ENCODE measurements at regions not wholly inside any gene's neighbourhood (a gene's known extent, or its start where the extent isn't known, plus 50 kb on each side); places are given as distances from the start of the nearest gene placed in this dataset.
A peak's percentile ranks its signal among the peaks of the same experiment; 100 is the strongest.
"Not testable (repeated sequence)": the region's sequence is repeated elsewhere in the genome, so short reads cannot be mapped to it uniquely, and the experiment has no call there.

DNA sequence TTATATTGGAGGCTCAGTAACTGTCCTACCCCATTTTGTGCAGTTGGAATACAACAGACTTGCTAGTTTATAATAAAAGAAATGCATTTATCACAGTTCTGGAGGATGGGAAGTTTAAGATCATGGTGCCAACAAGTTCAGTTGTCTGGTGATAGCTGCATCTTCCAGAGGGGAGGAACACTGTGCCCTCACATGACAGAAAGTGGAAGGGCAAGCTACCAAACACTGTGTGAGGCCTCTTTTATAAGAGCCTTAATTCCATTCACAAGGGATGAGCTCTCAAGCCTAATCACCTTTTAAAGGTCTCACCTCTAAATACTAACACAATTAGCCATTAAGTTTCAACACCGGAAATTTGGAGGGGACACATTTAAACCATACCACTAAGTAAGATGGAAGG is 1073.9 kb downstream of the PLOD2 start:
- H3K36me3 ChIP-seq (ENCODE audit: control insufficient read depth in 3 of 3, insufficient read depth in 2 of 3, low read depth in 1 of 3, low read length in 3 of 3) = no peaks in the 10 kb centered on the region
- no peaks in the 10 kb centered on the region for H3K9me3 ChIP-seq (ENCODE audit: control insufficient read depth in 2 of 2, insufficient read depth in 1 of 2, low read depth in 1 of 2, low read length in 1 of 2)
- no peak overlapping the region for H3K27ac ChIP-seq (ENCODE audit: low read depth in 1 of 3, low read length in 2 of 3)
- no peaks in the 10 kb centered on the region for H3K27me3 ChIP-seq (ENCODE audit: control insufficient read depth in 3 of 3, insufficient read depth in 3 of 3, low read length in 3 of 3)
- WGBS, 3 donors = 83 to 95% (median 89%) methylated on average over 1 of the region's 1 CpG
- FAIRE-seq (no peak), DNase-seq (no peak)
- no peak overlapping the region for H3K4me3 ChIP-seq (ENCODE audit: low read depth in 1 of 3, low read length in 3 of 3)
- H3K4me1 ChIP-seq (ENCODE audit: control insufficient read depth in 3 of 3, insufficient read depth in 2 of 3, low read depth in 1 of 3, low read length in 2 of 3) = no peaks in the 10 kb centered on the region

DNA sequence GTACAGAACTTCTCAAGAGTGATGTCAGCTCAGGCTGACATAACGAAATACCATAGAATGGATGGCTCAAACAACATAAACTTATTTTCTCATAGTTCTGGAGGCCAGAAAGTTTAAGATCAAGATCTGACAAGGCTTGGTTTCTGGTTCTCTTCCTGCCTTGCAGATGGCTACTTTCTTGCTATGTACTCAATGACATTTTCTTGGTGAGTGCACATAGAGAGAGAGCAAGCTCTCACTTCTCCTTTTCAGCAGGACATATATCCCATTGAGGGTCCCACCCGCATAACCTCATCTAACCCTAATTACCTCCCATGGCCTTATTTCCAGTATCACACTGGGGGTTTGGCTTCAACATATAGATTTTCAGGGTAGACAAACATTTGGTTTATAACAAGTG is 1072.1 kb downstream of the PLOD2 start:
- Histone ChIP-seq H3K9me3 (ENCODE audit: control insufficient read depth in 2 of 2, insufficient read depth in 1 of 2, low read depth in 1 of 2, low read length in 1 of 2) (no peaks in the 10 kb centered on the region), H3K27ac (ENCODE audit: low read depth in 1 of 3, low read length in 2 of 3) (no peak overlapping the region), H3K36me3 (ENCODE audit: control insufficient read depth in 3 of 3, insufficient read depth in 2 of 3, low read depth in 1 of 3, low read length in 3 of 3) (no peaks in the 10 kb centered on the region), H3K27me3 (ENCODE audit: control insufficient read depth in 3 of 3, insufficient read depth in 3 of 3, low read length in 3 of 3) (no peaks in the 10 kb centered on the region), H3K4me3 (ENCODE audit: low read depth in 1 of 3, low read length in 3 of 3) (no peak overlapping the region), H3K4me1 (ENCODE audit: control insufficient read depth in 3 of 3, insufficient read depth in 2 of 3, low read depth in 1 of 3, low read length in 2 of 3) (no peaks in the 10 kb centered on the region)
- DNase-seq (no peak), FAIRE-seq (no peak)
- WGBS, 3 donors = 58 to 65% (median 63%) methylated on average over 2 of the region's 2 CpGs

DNA sequence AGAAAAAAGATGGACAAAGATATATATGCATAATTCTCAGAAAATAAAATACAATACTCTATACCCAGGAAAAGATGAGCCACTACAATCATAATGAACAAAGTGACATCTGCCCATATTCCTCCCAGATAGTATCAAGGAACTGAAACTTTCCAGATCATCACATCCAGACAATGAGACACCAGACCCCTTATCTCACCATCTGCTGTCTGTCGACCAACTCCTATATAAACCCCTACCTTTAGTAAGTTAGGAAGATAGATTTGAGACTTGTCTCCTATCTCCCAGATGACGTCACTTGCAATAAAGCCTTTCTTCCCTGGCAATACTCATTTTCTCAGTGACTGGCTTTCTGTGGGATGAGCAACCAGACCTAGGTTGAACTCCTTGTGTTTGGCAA is 1071.6 kb downstream of the PLOD2 start:
- Histone ChIP-seq H3K9me3 (ENCODE audit: control insufficient read depth in 2 of 2, insufficient read depth in 1 of 2, low read depth in 1 of 2, low read length in 1 of 2) (no peaks in the 10 kb centered on the region), H3K4me3 (ENCODE audit: low read depth in 1 of 3, low read length in 3 of 3) (no peak overlapping the region), H3K36me3 (ENCODE audit: control insufficient read depth in 3 of 3, insufficient read depth in 2 of 3, low read depth in 1 of 3, low read length in 3 of 3) (no peaks in the 10 kb centered on the region), H3K4me1 (ENCODE audit: control insufficient read depth in 3 of 3, insufficient read depth in 2 of 3, low read depth in 1 of 3, low read length in 2 of 3) (no peaks in the 10 kb centered on the region), H3K27me3 (ENCODE audit: control insufficient read depth in 3 of 3, insufficient read depth in 3 of 3, low read length in 3 of 3) (no peaks in the 10 kb centered on the region), H3K27ac (ENCODE audit: low read depth in 1 of 3, low read length in 2 of 3) (no peak overlapping the region)
- DNase-seq (no peak), FAIRE-seq (no peak)
- WGBS, 3 donors = 73 to 76% (median 74%) methylated on average over 2 of the region's 2 CpGs

DNA sequence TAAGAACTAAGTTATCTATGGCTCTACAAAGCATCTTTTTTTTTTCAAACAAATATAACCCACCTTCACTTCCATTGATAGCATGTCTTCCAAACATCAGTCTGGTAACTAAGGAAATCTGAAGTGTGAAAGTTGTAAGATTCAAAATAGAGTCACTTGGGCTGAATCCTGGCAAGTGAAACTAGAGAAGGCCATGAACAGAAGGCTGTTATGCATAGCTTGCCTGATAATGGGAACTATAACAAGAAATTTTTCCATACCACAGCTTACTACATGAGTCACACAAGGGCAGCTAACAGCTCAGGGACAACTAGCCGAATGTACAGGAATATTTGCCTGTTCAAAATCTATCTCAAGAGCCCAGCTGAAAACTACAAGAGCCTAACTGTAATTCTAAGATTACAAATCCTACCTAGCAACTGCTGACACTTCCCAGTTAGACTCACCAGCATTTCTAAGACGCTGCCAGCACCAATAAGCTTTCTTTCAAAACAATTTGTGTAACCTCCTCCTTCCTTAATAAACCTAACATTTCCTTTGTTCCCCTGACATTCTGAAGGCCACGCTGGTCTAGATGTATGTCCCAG is 1066.5 kb downstream of the PLOD2 start:
- FAIRE-seq = no peak
- Histone ChIP-seq H3K27me3 (ENCODE audit: control insufficient read depth in 3 of 3, insufficient read depth in 3 of 3, low read length in 3 of 3) (no peaks in the 10 kb centered on the region), H3K4me3 (ENCODE audit: low read depth in 1 of 3, low read length in 3 of 3) (no peak overlapping the region), H3K27ac (ENCODE audit: low read depth in 1 of 3, low read length in 2 of 3) (no peak overlapping the region), H3K9me3 (ENCODE audit: control insufficient read depth in 2 of 2, insufficient read depth in 1 of 2, low read depth in 1 of 2, low read length in 1 of 2) (no peaks in the 10 kb centered on the region), H3K4me1 (ENCODE audit: control insufficient read depth in 3 of 3, insufficient read depth in 2 of 3, low read depth in 1 of 3, low read length in 2 of 3) (no peaks in the 10 kb centered on the region), H3K36me3 (ENCODE audit: control insufficient read depth in 3 of 3, insufficient read depth in 2 of 3, low read depth in 1 of 3, low read length in 3 of 3) (no peaks in the 10 kb centered on the region)
- WGBS, 3 donors = 20 to 33% (median 21%) methylated on average over 3 of the region's 3 CpGs
- peak; percentile 4 to 10 for DNase-seq

DNA sequence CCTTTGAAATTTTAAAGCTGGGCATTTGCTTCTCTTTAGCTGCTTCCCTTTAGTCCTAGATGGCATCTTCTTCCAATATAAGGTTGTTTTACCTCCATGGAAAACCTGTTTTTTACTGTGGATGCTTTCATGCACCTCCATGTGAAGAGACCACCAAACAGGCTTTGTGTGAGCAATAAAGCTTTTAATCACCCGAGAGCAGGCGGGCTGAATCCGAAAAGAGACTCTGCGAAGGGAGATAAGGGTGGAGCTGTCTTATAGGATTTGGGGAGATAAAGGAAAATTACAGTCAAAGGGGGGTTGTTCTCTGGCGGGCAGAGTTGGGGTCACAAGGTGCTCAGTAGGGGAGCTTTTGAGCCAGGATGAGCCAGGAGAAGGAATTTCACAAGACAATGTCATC is 1049.8 kb downstream of the PLOD2 start:
- not testable (repeated sequence) for H3K4me3 ChIP-seq (ENCODE audit: low read depth in 1 of 3, low read length in 3 of 3); H3K36me3 ChIP-seq (ENCODE audit: control insufficient read depth in 3 of 3, insufficient read depth in 2 of 3, low read depth in 1 of 3, low read length in 3 of 3); H3K4me1 ChIP-seq (ENCODE audit: control insufficient read depth in 3 of 3, insufficient read depth in 2 of 3, low read depth in 1 of 3, low read length in 2 of 3); FAIRE-seq; DNase-seq; H3K27me3 ChIP-seq (ENCODE audit: control insufficient read depth in 3 of 3, insufficient read depth in 3 of 3, low read length in 3 of 3); H3K27ac ChIP-seq (ENCODE audit: low read depth in 1 of 3, low read length in 2 of 3); H3K9me3 ChIP-seq (ENCODE audit: control insufficient read depth in 2 of 2, insufficient read depth in 1 of 2, low read depth in 1 of 2, low read length in 1 of 2)
- WGBS, 3 donors = 53 to 70% (median 66%) methylated on average over 5 of the region's 5 CpGs

DNA sequence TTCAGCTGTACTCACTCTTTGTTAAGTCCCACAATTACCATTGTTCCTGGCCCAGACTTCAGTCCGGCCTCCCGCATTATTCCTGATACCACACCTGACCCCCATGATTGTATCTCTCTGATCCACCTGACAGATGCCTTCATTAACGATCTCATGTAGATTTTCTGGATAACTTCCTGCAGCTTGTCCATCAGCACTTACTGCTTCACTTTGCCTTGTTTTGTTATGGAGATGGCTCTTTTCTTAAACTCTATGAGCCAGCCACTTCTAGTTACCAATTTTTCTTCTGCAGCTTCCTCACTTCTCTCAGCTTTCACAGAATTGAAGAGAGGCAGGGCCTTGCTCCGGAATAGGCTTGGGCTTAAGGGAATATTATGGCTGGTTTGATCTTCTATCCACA is 1044.2 kb downstream of the PLOD2 start:
- H3K27me3 ChIP-seq (ENCODE audit: control insufficient read depth in 3 of 3, insufficient read depth in 3 of 3, low read length in 3 of 3) = no peaks in the 10 kb centered on the region
- no peak for DNase-seq
- no peaks in the 10 kb centered on the region for H3K36me3 ChIP-seq (ENCODE audit: control insufficient read depth in 3 of 3, insufficient read depth in 2 of 3, low read depth in 1 of 3, low read length in 3 of 3)
- H3K9me3 ChIP-seq (ENCODE audit: control insufficient read depth in 2 of 2, insufficient read depth in 1 of 2, low read depth in 1 of 2, low read length in 1 of 2) = no peaks in the 10 kb centered on the region
- no peak overlapping the region for H3K27ac ChIP-seq (ENCODE audit: low read depth in 1 of 3, low read length in 2 of 3)
- no peak overlapping the region for H3K4me3 ChIP-seq (ENCODE audit: low read depth in 1 of 3, low read length in 3 of 3)
- no peak for FAIRE-seq
- WGBS, 3 donors = 58 to 80% (median 79%) methylated on average over 4 of the region's 4 CpGs
- H3K4me1 ChIP-seq (ENCODE audit: control insufficient read depth in 3 of 3, insufficient read depth in 2 of 3, low read depth in 1 of 3, low read length in 2 of 3) = no peaks in the 10 kb centered on the region

DNA sequence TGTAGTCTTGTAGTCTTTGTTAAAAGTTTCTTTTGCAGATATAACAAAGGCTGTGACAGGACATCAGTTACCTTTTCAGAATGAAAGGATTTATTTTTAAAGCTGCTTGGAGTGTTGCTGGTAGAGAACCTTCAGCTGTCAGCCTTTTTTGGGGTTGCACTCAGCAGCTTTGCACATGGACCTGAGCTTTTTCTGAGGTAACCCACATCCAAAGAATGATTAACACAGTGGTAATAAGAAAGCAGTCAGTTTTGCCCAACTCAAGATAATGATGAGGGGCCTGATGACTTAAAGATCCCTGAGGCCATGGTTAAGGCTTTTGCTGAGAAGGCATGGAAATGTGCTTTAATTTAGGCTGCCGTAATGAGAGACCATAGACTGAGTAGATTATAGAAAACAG is 1042.7 kb downstream of the PLOD2 start:
- no peak for DNase-seq
- Histone ChIP-seq H3K9me3 (ENCODE audit: control insufficient read depth in 2 of 2, insufficient read depth in 1 of 2, low read depth in 1 of 2, low read length in 1 of 2) (no peaks in the 10 kb centered on the region), H3K4me1 (ENCODE audit: control insufficient read depth in 3 of 3, insufficient read depth in 2 of 3, low read depth in 1 of 3, low read length in 2 of 3) (no peaks in the 10 kb centered on the region), H3K4me3 (ENCODE audit: low read depth in 1 of 3, low read length in 3 of 3) (no peak overlapping the region), H3K36me3 (ENCODE audit: control insufficient read depth in 3 of 3, insufficient read depth in 2 of 3, low read depth in 1 of 3, low read length in 3 of 3) (no peaks in the 10 kb centered on the region), H3K27me3 (ENCODE audit: control insufficient read depth in 3 of 3, insufficient read depth in 3 of 3, low read length in 3 of 3) (no peaks in the 10 kb centered on the region), H3K27ac (ENCODE audit: low read depth in 1 of 3, low read length in 2 of 3) (no peak overlapping the region)
- WGBS, 3 donors = 83 to 92% (median 90%) methylated on average over 1 of the region's 1 CpG
- no peak for FAIRE-seq

DNA sequence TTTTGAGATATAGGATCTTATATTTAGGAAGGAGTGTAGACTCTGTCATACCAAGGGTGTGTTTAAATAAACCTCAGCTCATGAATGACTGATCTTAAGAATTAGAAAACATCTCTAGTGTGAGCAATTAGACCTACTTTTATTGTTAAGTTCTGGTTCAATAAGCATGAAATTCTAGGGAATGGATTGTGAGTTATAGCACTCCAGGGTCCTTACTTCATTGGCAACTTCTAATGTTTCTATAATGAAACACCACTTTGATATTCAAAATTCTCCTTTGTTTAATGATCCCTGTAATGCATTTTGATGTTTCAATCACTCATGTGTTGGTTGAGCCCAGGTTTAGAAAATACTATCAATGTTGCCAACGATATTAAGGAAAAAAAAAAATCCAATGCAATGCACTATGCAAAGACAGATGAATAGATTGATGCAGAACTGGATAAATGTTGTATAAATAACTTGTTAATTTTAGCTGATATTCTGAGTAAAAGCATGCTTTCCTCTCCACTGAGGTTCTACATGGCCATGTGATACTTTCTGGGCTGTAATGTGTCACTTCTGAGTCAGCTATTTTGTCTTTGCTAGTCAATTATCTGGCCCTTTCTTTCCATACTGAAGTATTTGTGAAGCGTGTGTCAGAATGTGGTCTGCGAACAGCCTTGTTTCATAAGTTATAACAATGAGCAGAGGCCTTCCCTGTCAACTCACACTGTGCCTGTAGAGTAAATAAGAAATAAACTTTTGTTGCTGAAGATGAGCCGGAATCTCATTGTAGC is 1035.9 kb downstream of the PLOD2 start:
- Histone ChIP-seq H3K4me1 (ENCODE audit: control insufficient read depth in 3 of 3, insufficient read depth in 2 of 3, low read depth in 1 of 3, low read length in 2 of 3) (no peaks in the 10 kb centered on the region), H3K4me3 (ENCODE audit: low read depth in 1 of 3, low read length in 3 of 3) (no peak overlapping the region), H3K27ac (ENCODE audit: low read depth in 1 of 3, low read length in 2 of 3) (no peak overlapping the region), H3K36me3 (ENCODE audit: control insufficient read depth in 3 of 3, insufficient read depth in 2 of 3, low read depth in 1 of 3, low read length in 3 of 3) (no peaks in the 10 kb centered on the region), H3K9me3 (ENCODE audit: control insufficient read depth in 2 of 2, insufficient read depth in 1 of 2, low read depth in 1 of 2, low read length in 1 of 2) (no peaks in the 10 kb centered on the region), H3K27me3 (ENCODE audit: control insufficient read depth in 3 of 3, insufficient read depth in 3 of 3, low read length in 3 of 3) (no peaks in the 10 kb centered on the region)
- 87 to 91% (median 88%) methylated on average over 4 of the region's 4 CpGs for WGBS, 3 donors
- no peak for DNase-seq
- FAIRE-seq = no peak

DNA sequence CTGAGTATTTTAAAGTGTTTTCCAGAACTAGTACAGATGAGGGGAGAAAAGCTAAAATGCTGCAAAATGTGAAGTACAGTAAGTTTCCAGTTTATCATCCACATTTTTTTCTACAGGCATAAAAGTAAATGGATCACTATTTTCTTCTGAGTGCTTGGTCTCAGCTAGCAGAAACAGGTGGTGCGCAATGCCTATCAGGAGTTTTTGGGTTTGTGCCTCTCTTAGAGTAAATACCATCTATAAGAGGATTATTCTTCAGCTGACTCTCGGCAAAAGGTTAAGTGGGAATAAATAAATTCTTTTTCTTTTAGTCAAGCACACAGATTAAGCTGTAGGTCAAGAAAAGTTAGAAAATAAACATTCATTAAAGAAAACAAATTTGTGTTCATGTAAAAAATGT is 1027.7 kb downstream of the PLOD2 start:
- no peak for DNase-seq
- H3K27ac ChIP-seq (ENCODE audit: low read depth in 1 of 3, low read length in 2 of 3) = no peak overlapping the region
- no peak overlapping the region for H3K4me3 ChIP-seq (ENCODE audit: low read depth in 1 of 3, low read length in 3 of 3)
- H3K9me3 ChIP-seq (ENCODE audit: control insufficient read depth in 2 of 2, insufficient read depth in 1 of 2, low read depth in 1 of 2, low read length in 1 of 2) = no peaks in the 10 kb centered on the region
- 76 to 83% (median 77%) methylated on average over 2 of the region's 2 CpGs for WGBS, 3 donors
- H3K27me3 ChIP-seq (ENCODE audit: control insufficient read depth in 3 of 3, insufficient read depth in 3 of 3, low read length in 3 of 3) = no peaks in the 10 kb centered on the region
- no peak for FAIRE-seq
- H3K36me3 ChIP-seq (ENCODE audit: control insufficient read depth in 3 of 3, insufficient read depth in 2 of 3, low read depth in 1 of 3, low read length in 3 of 3) = no peaks in the 10 kb centered on the region
- no peaks in the 10 kb centered on the region for H3K4me1 ChIP-seq (ENCODE audit: control insufficient read depth in 3 of 3, insufficient read depth in 2 of 3, low read depth in 1 of 3, low read length in 2 of 3)

Measured in small intestine (tissue), 7 donors.